Pulmonary artery endothelial cell (primary cell): ENCODE measurements at regions not wholly inside any gene's neighbourhood (a gene's known extent, or its start where the extent isn't known, plus 50 kb on each side); places are given as distances from the start of the nearest gene placed in this dataset.

ENCODE experiments used
- DNase-seq: peaks from one replicate; pipeline ENCODE4 v3.0.0-alpha.2; 2011; ENCODE audit warnings: low read depth, low spot score

DNA sequence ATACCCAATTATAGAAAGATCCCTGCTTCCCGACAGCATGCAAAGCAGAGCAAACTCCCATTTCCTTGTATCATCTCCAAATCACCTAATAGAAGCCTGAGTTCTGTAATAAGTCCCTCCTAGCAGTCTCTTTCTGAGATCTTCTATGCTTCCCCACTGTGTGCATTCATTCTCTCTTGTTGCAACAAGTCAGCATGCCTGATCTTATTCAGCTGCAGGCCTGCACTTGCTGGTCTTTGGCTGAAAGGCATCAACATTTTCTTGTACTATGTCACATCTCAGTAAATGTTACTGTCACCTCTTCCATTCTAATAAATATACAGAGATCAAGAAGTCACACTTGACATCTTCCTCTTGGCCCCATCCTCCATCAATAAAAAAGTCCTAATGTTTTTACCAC is 449.9 kb upstream of the MEX3C start:
- DNase-seq = no peak

- DNase-seq = no peak
Observed at GRCh38 chr18:51647942-51648341, 450.5 kb upstream of the MEX3C start.

- no peak for DNase-seq
Observed at GRCh38 chr18:51649796-51650195, 452.3 kb upstream of the MEX3C start.

DNA sequence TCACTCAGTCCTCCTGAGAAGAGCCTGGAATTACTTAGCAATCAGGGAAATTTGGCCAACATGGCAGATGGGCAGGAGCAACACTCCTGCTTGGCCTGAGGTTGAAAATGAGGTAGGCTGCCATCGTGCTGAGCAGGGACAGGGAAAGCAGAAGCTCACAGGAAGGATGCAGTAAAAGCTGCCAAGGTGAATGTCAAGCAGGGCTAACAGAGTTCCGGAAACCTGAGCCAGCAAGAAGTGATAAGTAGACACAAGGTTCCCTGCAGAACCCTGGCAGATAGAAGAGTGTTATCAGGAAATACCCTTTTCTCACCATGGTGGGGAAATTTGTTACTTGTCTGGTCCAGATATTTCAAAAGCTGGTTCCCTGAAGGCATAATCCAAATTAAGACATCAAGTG is 454.3 kb upstream of the MEX3C start:
- no peak for DNase-seq

GRCh38 chr18:51653507-51654213 is 456.2 kb upstream of the MEX3C start:
- DNase-seq = no peak

DNA sequence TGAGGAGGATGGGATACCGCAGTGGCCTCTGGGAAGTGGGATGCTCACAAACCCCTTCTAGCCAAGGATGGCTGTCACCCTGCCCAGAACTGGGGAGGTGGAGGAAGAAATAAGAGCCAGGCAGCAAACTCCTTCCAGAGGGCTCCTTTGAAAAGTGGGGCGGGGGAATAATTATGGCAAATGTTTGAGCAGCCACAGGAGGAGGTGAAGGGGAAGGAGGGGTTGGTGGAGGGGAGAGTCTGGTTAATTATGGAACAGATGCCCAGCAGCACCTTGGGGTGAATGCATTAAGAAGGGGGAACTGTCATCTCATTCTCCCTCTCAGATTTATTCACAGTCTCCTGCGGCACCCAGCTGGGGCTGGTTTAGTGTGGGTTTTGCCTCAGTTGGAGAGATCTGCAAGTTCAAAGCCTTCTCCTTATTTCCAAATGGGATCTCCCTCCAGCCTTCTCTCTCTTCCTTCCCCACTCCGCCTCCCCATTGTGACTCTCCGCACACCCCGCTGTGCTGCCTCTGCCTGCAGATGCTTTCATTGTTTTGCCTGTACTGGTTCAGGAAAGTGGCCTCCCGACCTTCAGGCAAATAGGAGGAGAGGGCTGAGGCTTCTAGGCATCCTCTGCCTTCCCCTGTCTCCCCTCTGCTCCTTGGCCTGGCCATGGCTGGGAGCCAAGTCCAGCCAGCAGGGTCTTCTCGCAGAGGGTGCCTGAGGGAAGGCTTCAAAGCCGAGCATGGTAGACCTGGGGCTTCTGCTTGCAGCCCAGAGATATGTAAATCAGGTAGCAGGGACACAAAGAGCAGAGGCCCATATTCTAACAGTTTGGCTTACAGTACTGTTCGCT is 457.2 kb upstream of the MEX3C start:
- no peak for DNase-seq

GRCh38 chr18:51655327-51655698 is 457.8 kb upstream of the MEX3C start:
- DNase-seq = no peak

DNA sequence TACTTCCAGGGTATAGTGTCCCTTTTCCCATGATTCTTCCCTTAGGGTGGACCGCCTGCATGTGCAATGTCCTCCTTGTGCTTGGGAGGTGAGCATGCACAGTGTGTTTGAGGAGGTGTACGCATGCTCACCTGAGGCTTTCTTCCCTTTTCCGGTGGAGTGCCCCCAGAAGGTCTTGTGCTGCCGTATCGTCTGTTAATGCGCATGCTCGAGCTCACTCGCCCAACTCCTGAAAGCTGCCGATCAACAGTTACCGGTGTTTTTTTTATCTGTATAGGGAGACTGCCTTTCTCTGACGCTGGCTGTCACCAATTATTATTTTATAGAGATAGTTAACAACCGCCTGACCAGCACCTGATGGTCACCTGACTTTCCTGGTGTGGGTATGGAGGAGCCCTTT is 458.8 kb upstream of the MEX3C start:
- no peak for DNase-seq

DNA sequence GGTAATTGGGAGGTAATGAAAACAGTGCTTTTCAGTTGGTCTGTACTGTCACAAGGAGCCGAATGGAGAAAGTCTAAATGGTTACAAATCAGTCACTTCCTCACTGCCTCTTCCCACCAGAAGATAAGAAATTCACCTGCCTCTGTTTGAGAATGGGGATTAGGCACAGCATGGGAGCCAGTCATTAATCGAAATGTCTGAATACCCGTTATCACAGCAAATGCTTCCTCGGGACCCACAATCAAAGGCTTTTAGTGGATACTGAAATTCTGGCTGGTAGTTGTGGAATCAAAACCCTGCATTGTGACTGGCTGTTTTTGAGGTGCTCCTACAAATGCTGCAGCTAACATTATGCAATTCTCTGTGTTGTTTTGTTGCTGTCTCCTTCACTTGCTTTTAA is 461.0 kb upstream of the MEX3C start:
- no peak for DNase-seq

GRCh38 chr18:51659781-51660180 is 462.3 kb upstream of the MEX3C start:
- no peak for DNase-seq

DNA sequence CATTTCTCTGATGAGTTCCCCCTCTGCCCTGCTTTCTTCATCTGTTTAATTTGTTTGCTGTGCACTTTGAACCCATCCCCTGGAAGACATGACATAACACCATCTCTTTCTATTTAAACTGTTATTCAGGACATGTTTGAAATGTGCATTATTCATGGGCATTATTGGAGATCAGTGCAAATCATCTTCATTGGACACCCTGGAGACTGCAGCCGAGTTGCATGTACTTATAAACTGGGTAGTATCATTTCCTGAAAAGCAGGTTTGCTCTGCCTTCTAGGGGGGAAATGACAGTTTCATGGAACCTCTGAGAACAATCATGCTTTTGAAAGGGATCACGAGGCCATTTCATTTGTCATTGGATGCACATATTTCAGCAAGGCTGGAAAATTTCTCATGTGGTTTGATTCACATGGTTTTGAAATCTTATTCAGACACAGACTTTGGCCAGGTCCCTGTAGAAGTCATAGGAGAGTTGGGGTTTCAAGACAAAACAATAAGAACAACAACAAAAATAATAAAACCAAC is 462.8 kb upstream of the MEX3C start:
- DNase-seq = no peak

- DNase-seq = no peak
Observed at GRCh38 chr18:51664236-51664635, 466.8 kb upstream of the MEX3C start.

- DNase-seq = no peak
Observed at GRCh38 chr18:51666763-51667191, 469.3 kb upstream of the MEX3C start.

GRCh38 chr18:51668101-51668500 is 470.6 kb upstream of the MEX3C start:
- DNase-seq = no peak

GRCh38 chr18:51668607-51669006 is 471.1 kb upstream of the MEX3C start:
- no peak for DNase-seq

DNA sequence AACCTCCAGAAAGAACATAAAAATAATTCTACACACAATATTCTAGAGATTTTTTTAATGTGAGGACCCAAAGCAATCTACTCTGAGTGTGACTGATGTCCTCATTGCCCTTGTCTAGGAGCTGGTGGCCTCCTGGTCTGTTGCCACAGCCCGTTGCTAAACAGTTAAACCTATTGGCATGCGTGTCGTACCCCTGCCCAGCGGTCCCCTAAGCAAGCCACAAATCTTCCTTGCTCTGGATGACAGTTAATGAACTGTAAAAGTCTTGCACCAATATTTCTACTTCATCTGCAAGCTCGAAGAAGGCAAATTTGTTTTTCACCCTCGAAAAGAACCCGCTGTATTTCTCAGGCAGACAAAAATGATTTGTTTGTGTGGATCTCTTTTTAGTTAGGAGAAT is 489.1 kb upstream of the MEX3C start:
- no peak for DNase-seq

GRCh38 chr18:51687845-51688585 is 490.5 kb upstream of the MEX3C start:
- no peak for DNase-seq

DNA sequence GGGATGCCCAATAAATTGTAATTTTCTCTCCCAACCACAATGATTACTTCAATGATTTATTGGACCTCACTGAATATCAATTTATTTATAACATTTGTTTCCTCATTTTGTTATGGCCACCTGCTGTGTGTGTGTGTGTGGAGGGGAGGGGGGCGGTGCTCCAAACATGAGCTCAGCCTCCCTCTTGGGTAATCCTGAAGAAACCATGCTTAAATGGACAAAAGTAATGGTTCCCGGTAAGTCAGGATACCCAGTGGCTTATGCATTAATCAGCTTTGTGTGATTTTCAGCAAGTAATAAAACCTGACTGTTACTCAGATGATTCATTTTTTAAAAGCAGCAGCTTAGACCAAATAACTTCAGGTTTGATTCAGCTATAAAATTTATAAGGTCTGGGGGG is 495.1 kb upstream of the MEX3C start:
- DNase-seq = no peak

DNA sequence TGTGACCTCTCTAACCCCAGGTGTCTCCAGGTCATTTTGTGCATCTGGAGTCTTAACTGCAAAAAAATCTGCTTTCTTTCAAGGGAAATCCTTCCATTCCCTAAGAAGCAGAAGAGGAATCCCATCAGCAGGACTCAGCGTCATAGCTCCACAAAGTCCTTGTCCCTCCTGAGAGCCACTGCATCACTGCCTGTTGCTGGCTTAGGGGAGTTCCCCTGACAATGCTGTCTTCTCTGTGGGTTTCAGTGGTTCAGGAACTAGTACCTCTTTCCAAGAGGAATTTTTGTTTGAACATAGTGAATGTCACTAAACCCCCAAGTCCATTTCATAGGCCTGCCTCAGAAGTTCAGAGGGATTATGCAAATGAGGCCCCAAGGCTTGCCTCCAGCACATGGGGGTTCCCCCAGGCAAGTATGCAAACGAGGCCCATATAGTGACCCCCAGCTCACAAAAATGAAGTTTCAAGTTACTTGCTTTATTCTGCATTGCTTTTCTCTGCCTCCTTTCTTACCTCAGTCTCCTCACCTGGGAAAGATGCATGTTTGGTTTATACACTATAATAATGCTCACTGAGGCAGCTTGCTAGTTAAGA is 513.9 kb upstream of the MEX3C start:
- no peak for DNase-seq

GRCh38 chr18:51712821-51713220 is 515.3 kb upstream of the MEX3C start:
- no peak for DNase-seq

DNA sequence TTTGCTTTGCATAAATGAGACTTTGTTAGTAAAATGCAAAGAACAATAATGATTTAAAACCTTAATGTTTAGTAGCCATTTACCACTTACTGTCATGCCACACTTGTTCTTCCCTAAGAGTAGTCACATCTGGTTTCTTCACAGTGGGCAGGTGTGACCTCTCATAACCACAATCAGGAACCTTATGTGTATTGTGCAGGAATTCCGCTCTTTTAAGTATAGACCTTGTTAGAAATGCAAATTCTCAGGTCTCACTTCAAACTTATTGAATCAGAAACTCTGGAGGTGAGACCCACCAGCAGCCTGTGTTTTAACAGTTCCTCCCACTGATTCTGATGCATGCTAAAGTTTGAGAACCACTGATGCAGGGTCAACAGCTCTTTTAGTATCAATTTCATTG is 518.8 kb upstream of the MEX3C start:
- no peak for DNase-seq

GRCh38 chr18:51721388-51721787 is 523.9 kb upstream of the MEX3C start:
- no peak for DNase-seq
